Stomach (tissue), 8 donors: ENCODE measurements at regions not wholly inside any gene's neighbourhood (a gene's known extent, or its start where the extent isn't known, plus 50 kb on each side); places are given as distances from the start of the nearest gene placed in this dataset.
A peak's percentile ranks its signal among the peaks of the same experiment; 100 is the strongest.

Source experiments
- DNase-seq, 2 donors: peaks; one replicate each; pipeline versions ENCODE4 v3.0.0 to v3.0.0-alpha.2; 2013 to 2019
- H3K27ac ChIP-seq, 5 donors: fragments of 200-600 bp in 4 of 5; sonication (generic) in 4 of 5; one replicate each; pipeline ENCODE4 v1.5.1; 2013 to 2019; ENCODE audit warnings: mild to moderate bottlenecking in 1 of 5, moderate library complexity in 1 of 5
- H3K27me3 ChIP-seq, 3 donors: fragments of 200-600 bp; sonication (generic); one replicate each; pipeline ENCODE4 v1.5.1; 2017 to 2019; ENCODE audit warnings: mixed run types in 1 of 3
- H3K36me3 ChIP-seq, 4 donors: fragments of 200-600 bp; sonication (generic); 1 replicate in 3 of 4; 2 replicates in 1 of 4; pipeline ENCODE4 v1.5.1; 2016 to 2019
- H3K4me1 ChIP-seq, 4 donors: fragments of 200-600 bp; sonication (generic); one replicate each; pipeline ENCODE4 v1.5.1; 2016 to 2019
- H3K4me3 ChIP-seq, 4 donors: fragments of 200-600 bp; sonication (generic) in 3 of 4; one replicate each; pipeline ENCODE4 v1.5.1; 2016 to 2019; ENCODE audit warnings: mild to moderate bottlenecking in 1 of 4
- H3K9me3 ChIP-seq, 4 donors: fragments of 200-600 bp; sonication (generic); one replicate each; pipeline ENCODE4 v1.5.1; 2016 to 2019
- EP300 ChIP-seq: sonication (generic); formaldehyde crosslinking; IDR thresholded peaks from one replicate; pipeline ENCODE4 v1.6.1; 2017; ENCODE audit warnings: antibody characterized with exemption
- POLR2A ChIP-seq, 4 donors: fragments of 450-650 bp; IDR thresholded peaks; one replicate each; pipeline ENCODE4 v1.6.1; 2016; ENCODE audit warnings: antibody characterized with exemption in 4 of 4, control low read depth in 2 of 4, mild to moderate bottlenecking in 1 of 4, moderate library complexity in 1 of 4
- POLR2AphosphoS5 ChIP-seq, 3 donors: sonication (generic); formaldehyde crosslinking; IDR thresholded peaks; one replicate each; pipeline ENCODE4 v1.6.1; 2016; ENCODE audit warnings: antibody characterized with exemption in 3 of 3
- WGBS, 5 donors: extraction: QIAGEN DNeasy Blood & Tissue Kit in 3 of 5; methylation state at CpG; one replicate each; pipeline versions ENCODE4 v1.1.5 to v1.1.7; 2013 to 2018; 5-methylcytosine and 5-hydroxymethylcytosine counted together
- intact Hi-C: fragments of 100-400 bp; cut with DNase I; formaldehyde crosslinking; loops from one replicate; pipeline ENCODE4 v1.15.1; 2023; ENCODE audit warnings: low total_unique reads
- TF ChIP-seq, protein P1 (sequence below), 7 experiments: fragments of 450-650 bp in 4 of 7; fragments of 200-600 bp in 3 of 7; sonication (generic) in 3 of 7; IDR thresholded peaks; one replicate each; pipeline ENCODE4 v1.5.1; 2016 to 2019; ENCODE audit warnings: antibody characterized with exemption in 7 of 7, control low read depth in 2 of 7, mild to moderate bottlenecking in 1 of 7
- donor health status: healthy with polysubstance abuse.
- donor health status: Bipolar disorder and iron deficiency.
- donor health status: healthy.

DNA sequence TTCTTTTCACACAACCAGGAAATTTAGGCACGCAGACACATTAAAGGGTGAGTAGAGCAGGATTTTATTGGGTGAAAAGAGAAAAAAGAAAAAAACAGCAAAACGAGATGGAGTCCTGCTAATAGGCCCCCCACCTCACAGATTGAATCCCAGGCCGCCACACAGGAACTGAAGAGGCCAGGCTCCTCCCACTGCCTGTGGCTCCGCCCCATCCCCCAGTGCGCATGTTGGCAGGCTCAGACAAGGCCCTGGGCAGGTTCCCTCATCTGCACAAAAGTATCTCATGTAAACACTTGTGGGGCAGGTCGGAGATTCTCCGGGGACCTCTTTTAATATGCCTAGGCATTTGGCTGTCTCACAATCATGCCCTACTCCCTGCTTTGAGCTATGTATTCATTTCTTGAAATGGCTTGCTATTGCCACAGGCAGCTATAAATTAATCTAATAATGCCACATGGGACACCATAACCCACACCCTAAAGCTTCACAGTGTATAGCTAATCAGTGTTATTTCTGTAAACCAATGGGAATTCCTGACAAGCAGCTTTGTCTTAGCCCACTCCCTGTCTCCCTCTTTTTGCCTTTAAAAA is 76.2 kb upstream of the KIF5B start:
- TF ChIP-seq, protein P1, sequence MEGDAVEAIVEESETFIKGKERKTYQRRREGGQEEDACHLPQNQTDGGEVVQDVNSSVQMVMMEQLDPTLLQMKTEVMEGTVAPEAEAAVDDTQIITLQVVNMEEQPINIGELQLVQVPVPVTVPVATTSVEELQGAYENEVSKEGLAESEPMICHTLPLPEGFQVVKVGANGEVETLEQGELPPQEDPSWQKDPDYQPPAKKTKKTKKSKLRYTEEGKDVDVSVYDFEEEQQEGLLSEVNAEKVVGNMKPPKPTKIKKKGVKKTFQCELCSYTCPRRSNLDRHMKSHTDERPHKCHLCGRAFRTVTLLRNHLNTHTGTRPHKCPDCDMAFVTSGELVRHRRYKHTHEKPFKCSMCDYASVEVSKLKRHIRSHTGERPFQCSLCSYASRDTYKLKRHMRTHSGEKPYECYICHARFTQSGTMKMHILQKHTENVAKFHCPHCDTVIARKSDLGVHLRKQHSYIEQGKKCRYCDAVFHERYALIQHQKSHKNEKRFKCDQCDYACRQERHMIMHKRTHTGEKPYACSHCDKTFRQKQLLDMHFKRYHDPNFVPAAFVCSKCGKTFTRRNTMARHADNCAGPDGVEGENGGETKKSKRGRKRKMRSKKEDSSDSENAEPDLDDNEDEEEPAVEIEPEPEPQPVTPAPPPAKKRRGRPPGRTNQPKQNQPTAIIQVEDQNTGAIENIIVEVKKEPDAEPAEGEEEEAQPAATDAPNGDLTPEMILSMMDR (IDR thresholded peaks at IDR 0.05): no peak
- no peak for TF ChIP-seq POLR2A (IDR thresholded peaks at IDR 0.05)
- TF ChIP-seq POLR2AphosphoS5 (IDR thresholded peaks at IDR 0.05): no peak
- no peak for TF ChIP-seq EP300
- Histone ChIP-seq H3K36me3 (no peaks in the 10 kb centered on the region), H3K27me3 (no peaks in the 10 kb centered on the region), H3K4me1 (peaks cover 0 to 10% (median 8%) of the 10 kb centered on the region in 4 donors), H3K9me3 (no peaks in the 10 kb centered on the region), H3K27ac (no peak overlapping the region), H3K4me3 (no peak overlapping the region)
- intact Hi-C loops: no loop called here
- 83 to 93% (median 86%) methylated on average over 7 of the region's 7 CpGs for WGBS, 5 donors
- DNase-seq: no peak

DNA sequence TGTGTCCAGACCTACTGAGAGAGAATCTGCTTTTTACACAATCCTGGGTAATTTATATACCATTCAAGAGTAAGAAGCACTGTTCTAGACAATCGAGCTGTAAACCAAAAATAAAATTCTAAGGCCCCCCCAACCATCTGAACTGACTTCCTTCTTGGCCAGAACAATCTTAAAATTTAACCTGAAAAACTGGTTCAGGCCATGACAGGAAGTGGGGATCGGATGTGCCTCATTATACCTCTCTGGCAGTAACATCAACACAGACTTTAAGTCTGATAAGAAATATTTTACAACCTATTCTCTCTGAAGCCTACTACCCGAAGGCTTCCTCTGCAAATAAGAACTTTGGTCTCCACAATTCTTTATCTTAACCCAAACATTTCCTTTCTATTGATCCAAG is 75.2 kb upstream of the KIF5B start:
- 17 to 44% (median 28%) methylated on average over 3 of the region's 3 CpGs for WGBS, 5 donors
- H3K27ac ChIP-seq: no peak overlapping the region

DNA sequence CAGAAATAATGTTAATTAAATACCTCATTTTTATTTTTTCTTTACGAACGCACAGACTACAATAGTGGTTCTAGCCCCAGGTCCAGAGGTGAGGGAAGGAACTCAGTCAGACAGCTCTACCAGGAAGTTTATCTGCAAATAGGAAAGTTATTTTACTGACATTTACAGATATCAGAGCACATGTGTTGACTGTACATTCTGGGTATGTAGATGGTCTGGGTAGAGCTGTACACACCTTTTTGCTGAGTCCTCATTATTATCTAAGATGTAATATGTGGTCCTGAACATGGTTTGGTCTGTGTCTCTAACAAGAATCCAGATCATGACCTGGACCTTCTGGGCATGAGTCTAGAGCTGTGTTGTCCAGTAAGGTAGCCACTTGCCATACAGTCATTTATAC is 74.6 kb upstream of the KIF5B start:
- Histone ChIP-seq H3K4me3 (no peak overlapping the region), H3K27me3 (no peaks in the 10 kb centered on the region), H3K4me1 (peaks cover 0 to 10% (median 8%) of the 10 kb centered on the region in 4 donors), H3K9me3 (no peaks in the 10 kb centered on the region), H3K36me3 (no peaks in the 10 kb centered on the region), H3K27ac (no peak overlapping the region)
- DNase-seq: no peak
- TF ChIP-seq, protein P1 (IDR thresholded peaks at IDR 0.05): no peak
- TF ChIP-seq EP300 (no peak), POLR2AphosphoS5 (IDR thresholded peaks at IDR 0.05) (no peak), POLR2A (IDR thresholded peaks at IDR 0.05) (no peak)
- WGBS, 5 donors: 43 to 68% (median 63%) methylated on average over 2 of the region's 2 CpGs
- intact Hi-C loops: no loop called here

More for the DNA sequence above, 75.2 kb upstream of the KIF5B start:
- TF ChIP-seq EP300 (no peak), POLR2AphosphoS5 (IDR thresholded peaks at IDR 0.05) (no peak), POLR2A (IDR thresholded peaks at IDR 0.05) (no peak)
- TF ChIP-seq, protein P1 (IDR thresholded peaks at IDR 0.05): no peak
- DNase-seq: peak in 1 of 2 donors; percentile 38
- no peaks in the 10 kb centered on the region for H3K27me3 ChIP-seq
- no peaks in the 10 kb centered on the region for H3K9me3 ChIP-seq
- intact Hi-C loops: no loop called here
- H3K4me3 ChIP-seq: no peak overlapping the region
- no peaks in the 10 kb centered on the region for H3K36me3 ChIP-seq
- H3K4me1 ChIP-seq: peaks cover 0 to 10% (median 8%) of the 10 kb centered on the region in 4 donors

DNA sequence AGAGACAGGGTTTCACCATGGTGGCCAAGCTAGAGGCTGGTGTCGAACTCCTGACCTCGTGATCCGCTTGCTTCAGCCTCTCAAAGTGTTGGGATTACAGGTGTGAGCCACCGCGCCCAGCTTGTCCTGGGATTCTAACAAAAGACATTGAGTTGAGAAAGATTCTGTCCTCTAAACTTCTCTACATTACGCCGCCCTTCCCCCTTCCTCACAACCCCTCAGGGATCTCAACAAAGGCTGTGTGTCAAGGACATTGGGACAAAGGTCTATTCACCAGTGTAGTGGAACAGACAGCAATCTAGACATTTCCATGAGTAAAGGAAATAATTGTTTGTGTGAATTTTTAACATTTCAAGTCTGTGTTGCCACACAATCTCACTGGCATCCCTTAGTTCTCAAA is 68.8 kb upstream of the KIF5B start:
- peaks cover 0 to 12% (median 10%) of the 10 kb centered on the region in 4 donors for H3K9me3 ChIP-seq
- 72 to 97% (median 83%) methylated on average over 7 of the region's 7 CpGs for WGBS, 5 donors
- no peaks in the 10 kb centered on the region for H3K4me1 ChIP-seq
- no peak for DNase-seq
- TF ChIP-seq POLR2A (IDR thresholded peaks at IDR 0.05): no peak
- TF ChIP-seq EP300: no peak
- no peak for TF ChIP-seq POLR2AphosphoS5 (IDR thresholded peaks at IDR 0.05)
- TF ChIP-seq, protein P1 (IDR thresholded peaks at IDR 0.05): no peak
- intact Hi-C loops: no loop called here
- H3K4me3 ChIP-seq: no peak overlapping the region
- H3K36me3 ChIP-seq: no peaks in the 10 kb centered on the region
- H3K27me3 ChIP-seq: no peaks in the 10 kb centered on the region
- no peak overlapping the region for H3K27ac ChIP-seq
